Adipocyte (in vitro differentiated cells): ENCODE measurements at regions not wholly inside any gene's neighbourhood (a gene's known extent, or its start where the extent isn't known, plus 50 kb on each side); places are given as distances from the start of the nearest gene placed in this dataset.

Experiments used
- DNase-seq: peaks from one replicate; pipeline ENCODE4 v3.0.0-alpha.2; 2015; ENCODE audit warnings: low read depth
- H3K27me3 ChIP-seq: replicated peaks from 2 replicates; pipeline ENCODE4 v1.7.0; 2013; ENCODE audit warnings: mild to moderate bottlenecking, low read length, moderate library complexity; ENCODE audit not compliant: control insufficient read depth, insufficient read depth
- H3K36me3 ChIP-seq: 2 replicates; pipeline ENCODE4 v1.7.0; 2013; ENCODE audit warnings: low read length, mild to moderate bottlenecking, moderate library complexity; ENCODE audit not compliant: control insufficient read depth, insufficient read depth, severe bottlenecking
- H3K4me1 ChIP-seq: 2 replicates; pipeline ENCODE4 v1.7.0; 2013; ENCODE audit warnings: mild to moderate bottlenecking, low read length, moderate library complexity; ENCODE audit not compliant: control insufficient read depth, insufficient read depth
- H3K4me3 ChIP-seq: 2 replicates; pipeline ENCODE4 v1.7.0; 2013; ENCODE audit warnings: mild to moderate bottlenecking, low read length, moderate library complexity
- H3K9ac ChIP-seq: 2 replicates; pipeline ENCODE4 v1.7.0; 2013; ENCODE audit warnings: mild to moderate bottlenecking, low read length, moderate library complexity
- H3K9me3 ChIP-seq: 2 replicates; pipeline ENCODE4 v1.7.0; 2013; ENCODE audit warnings: mild to moderate bottlenecking, low read length, moderate library complexity; ENCODE audit not compliant: control insufficient read depth

GRCh38 chr10:129325893-129326292 lies 141.1 kb upstream of the MGMT start:
- no peaks in the 10 kb centered on the region for H3K36me3 ChIP-seq
- no peak for DNase-seq
- peaks cover 4% of the 10 kb centered on the region for H3K9me3 ChIP-seq
- no peak overlapping the region for H3K9ac ChIP-seq
- no peaks in the 10 kb centered on the region for H3K4me1 ChIP-seq
- H3K27me3 ChIP-seq: peaks cover 30% of the 10 kb centered on the region
- no peak overlapping the region for H3K4me3 ChIP-seq

- H3K4me3 ChIP-seq: no peak overlapping the region
- peaks cover 30% of the 10 kb centered on the region for H3K27me3 ChIP-seq
- no peak overlapping the region for H3K9ac ChIP-seq
- H3K36me3 ChIP-seq: no peaks in the 10 kb centered on the region
- DNase-seq: no peak
- no peaks in the 10 kb centered on the region for H3K4me1 ChIP-seq
- no peaks in the 10 kb centered on the region for H3K9me3 ChIP-seq
These were observed 138.5 kb upstream of the MGMT start for GRCh38 chr10:129328546-129328945.

- no peak for DNase-seq
- no peak overlapping the region for H3K9ac ChIP-seq
- no peak overlapping the region for H3K4me3 ChIP-seq
- H3K36me3 ChIP-seq: no peaks in the 10 kb centered on the region
- no peaks in the 10 kb centered on the region for H3K9me3 ChIP-seq
- H3K4me1 ChIP-seq: no peaks in the 10 kb centered on the region
- peaks cover 36% of the 10 kb centered on the region for H3K27me3 ChIP-seq
These were observed 137.5 kb upstream of the MGMT start for GRCh38 chr10:129329385-129330055.

- Histone ChIP-seq H3K36me3 (no peaks in the 10 kb centered on the region), H3K9me3 (no peaks in the 10 kb centered on the region), H3K9ac (no peak overlapping the region), H3K4me3 (no peak overlapping the region), H3K4me1 (no peaks in the 10 kb centered on the region), H3K27me3 (peaks cover 33% of the 10 kb centered on the region)
- no peak for DNase-seq
These were observed 136.8 kb upstream of the MGMT start for GRCh38 chr10:129330211-129330610.

GRCh38 chr10:129331207-129331838 lies 135.7 kb upstream of the MGMT start:
- Histone ChIP-seq H3K4me1 (no peaks in the 10 kb centered on the region), H3K4me3 (no peak overlapping the region), H3K36me3 (no peaks in the 10 kb centered on the region), H3K27me3 (peaks cover 23% of the 10 kb centered on the region), H3K9ac (no peak overlapping the region), H3K9me3 (no peaks in the 10 kb centered on the region)
- no peak for DNase-seq

GRCh38 chr10:129331839-129332220 lies 135.2 kb upstream of the MGMT start:
- Histone ChIP-seq H3K9me3 (no peaks in the 10 kb centered on the region), H3K4me1 (no peaks in the 10 kb centered on the region), H3K4me3 (no peak overlapping the region), H3K27me3 (peaks cover 18% of the 10 kb centered on the region), H3K9ac (no peak overlapping the region), H3K36me3 (no peaks in the 10 kb centered on the region)
- no peak for DNase-seq

- no peak for DNase-seq
- H3K4me3 ChIP-seq: no peak overlapping the region
- H3K4me1 ChIP-seq: no peaks in the 10 kb centered on the region
- no peak overlapping the region for H3K9ac ChIP-seq
- H3K9me3 ChIP-seq: no peaks in the 10 kb centered on the region
- H3K36me3 ChIP-seq: no peaks in the 10 kb centered on the region
- H3K27me3 ChIP-seq: peaks cover 18% of the 10 kb centered on the region
These were observed 134.6 kb upstream of the MGMT start for GRCh38 chr10:129332476-129332875.

- H3K9me3 ChIP-seq: no peaks in the 10 kb centered on the region
- no peaks in the 10 kb centered on the region for H3K36me3 ChIP-seq
- no peaks in the 10 kb centered on the region for H3K4me1 ChIP-seq
- no peak for DNase-seq
- peaks cover 18% of the 10 kb centered on the region for H3K27me3 ChIP-seq
- H3K9ac ChIP-seq: no peak overlapping the region
- H3K4me3 ChIP-seq: no peak overlapping the region
These were observed 133.3 kb upstream of the MGMT start for GRCh38 chr10:129333706-129334105.

GRCh38 chr10:129334266-129334665 lies 132.8 kb upstream of the MGMT start:
- DNase-seq: no peak
- Histone ChIP-seq H3K36me3 (no peaks in the 10 kb centered on the region), H3K4me1 (no peaks in the 10 kb centered on the region), H3K9me3 (no peaks in the 10 kb centered on the region), H3K9ac (no peak overlapping the region), H3K4me3 (no peak overlapping the region), H3K27me3 (peaks cover 18% of the 10 kb centered on the region)

- H3K27me3 ChIP-seq: peaks cover 11% of the 10 kb centered on the region
- H3K36me3 ChIP-seq: no peaks in the 10 kb centered on the region
- no peak for DNase-seq
- no peak overlapping the region for H3K9ac ChIP-seq
- H3K4me1 ChIP-seq: no peaks in the 10 kb centered on the region
- H3K9me3 ChIP-seq: no peaks in the 10 kb centered on the region
- no peak overlapping the region for H3K4me3 ChIP-seq
These were observed 131.6 kb upstream of the MGMT start for GRCh38 chr10:129335396-129335795.

- DNase-seq: no peak
- Histone ChIP-seq H3K9me3 (no peaks in the 10 kb centered on the region), H3K27me3 (peaks cover 6% of the 10 kb centered on the region), H3K4me3 (no peak overlapping the region), H3K4me1 (no peaks in the 10 kb centered on the region), H3K36me3 (no peaks in the 10 kb centered on the region), H3K9ac (no peak overlapping the region)
These were observed 131.1 kb upstream of the MGMT start for GRCh38 chr10:129335942-129336341.

GRCh38 chr10:129339191-129339590 lies 127.8 kb upstream of the MGMT start:
- H3K4me1 ChIP-seq: no peaks in the 10 kb centered on the region
- H3K36me3 ChIP-seq: no peaks in the 10 kb centered on the region
- H3K27me3 ChIP-seq: peaks cover 3% of the 10 kb centered on the region
- no peak overlapping the region for H3K9ac ChIP-seq
- H3K4me3 ChIP-seq: no peak overlapping the region
- H3K9me3 ChIP-seq: no peaks in the 10 kb centered on the region
- no peak for DNase-seq
